WI38 (cell line): ENCODE measurements at regions not wholly inside any gene's neighbourhood (a gene's known extent, or its start where the extent isn't known, plus 50 kb on each side); places are given as distances from the start of the nearest gene placed in this dataset.

Experiments
- H3K4me3 ChIP-seq: 2 replicates; pipeline ENCODE4 v1.5.1; 2011; ENCODE audit warnings: low read depth, mild to moderate bottlenecking, control low read depth, low read length
- TF ChIP-seq, protein P1 (sequence below): IDR thresholded peaks from 2 replicates; pipeline ENCODE4 v1.5.1; 2012; ENCODE audit warnings: low read depth, mild to moderate bottlenecking, control low read depth, low read length

DNA sequence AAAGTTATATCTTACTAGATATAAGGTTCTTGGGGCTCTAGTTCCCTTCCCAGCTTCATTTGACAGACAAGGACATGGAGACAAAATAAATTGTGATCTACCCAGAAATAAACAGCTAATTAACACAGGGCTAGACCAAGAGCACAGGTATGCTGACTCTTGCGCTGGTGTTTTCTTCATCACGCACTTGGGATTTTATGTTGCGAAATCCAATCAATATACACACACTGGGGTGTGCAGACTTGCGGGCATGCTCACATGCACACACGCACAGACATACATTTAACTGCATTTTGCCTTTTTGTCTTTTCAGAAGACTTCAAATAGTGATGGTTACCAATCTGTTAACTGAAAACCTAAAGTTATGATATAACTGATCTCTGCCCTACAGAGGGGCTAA lies 91.2 kb downstream of the LRATD1 start:
- H3K4me3 ChIP-seq: no peak overlapping the region
- TF ChIP-seq, protein P1, sequence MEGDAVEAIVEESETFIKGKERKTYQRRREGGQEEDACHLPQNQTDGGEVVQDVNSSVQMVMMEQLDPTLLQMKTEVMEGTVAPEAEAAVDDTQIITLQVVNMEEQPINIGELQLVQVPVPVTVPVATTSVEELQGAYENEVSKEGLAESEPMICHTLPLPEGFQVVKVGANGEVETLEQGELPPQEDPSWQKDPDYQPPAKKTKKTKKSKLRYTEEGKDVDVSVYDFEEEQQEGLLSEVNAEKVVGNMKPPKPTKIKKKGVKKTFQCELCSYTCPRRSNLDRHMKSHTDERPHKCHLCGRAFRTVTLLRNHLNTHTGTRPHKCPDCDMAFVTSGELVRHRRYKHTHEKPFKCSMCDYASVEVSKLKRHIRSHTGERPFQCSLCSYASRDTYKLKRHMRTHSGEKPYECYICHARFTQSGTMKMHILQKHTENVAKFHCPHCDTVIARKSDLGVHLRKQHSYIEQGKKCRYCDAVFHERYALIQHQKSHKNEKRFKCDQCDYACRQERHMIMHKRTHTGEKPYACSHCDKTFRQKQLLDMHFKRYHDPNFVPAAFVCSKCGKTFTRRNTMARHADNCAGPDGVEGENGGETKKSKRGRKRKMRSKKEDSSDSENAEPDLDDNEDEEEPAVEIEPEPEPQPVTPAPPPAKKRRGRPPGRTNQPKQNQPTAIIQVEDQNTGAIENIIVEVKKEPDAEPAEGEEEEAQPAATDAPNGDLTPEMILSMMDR: no peak

DNA sequence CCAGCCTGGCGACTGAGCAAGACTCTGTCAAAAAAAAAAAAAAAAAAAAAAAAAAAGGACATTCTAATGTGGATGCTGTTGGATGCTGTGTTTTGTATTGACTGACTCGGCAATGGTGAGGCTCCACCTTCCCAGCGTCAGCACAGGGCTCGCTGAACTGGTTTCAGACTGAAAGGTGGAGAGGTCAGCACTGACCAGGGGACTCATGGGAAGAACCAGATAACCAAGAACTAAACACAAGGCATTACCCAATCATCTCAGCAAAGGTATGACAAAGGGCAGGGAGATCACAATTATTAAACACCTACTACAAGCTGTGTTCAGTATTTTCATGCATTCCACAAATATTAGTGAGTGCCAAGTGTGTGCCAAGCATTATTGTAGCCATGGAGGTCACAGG lies 103.2 kb downstream of the LRATD1 start:
- H3K4me3 ChIP-seq: no peak overlapping the region
- TF ChIP-seq, protein P1: no peak

GRCh38 chr2:14737201-14737600 lies 104.7 kb downstream of the LRATD1 start:
- TF ChIP-seq, protein P1: no peak

DNA sequence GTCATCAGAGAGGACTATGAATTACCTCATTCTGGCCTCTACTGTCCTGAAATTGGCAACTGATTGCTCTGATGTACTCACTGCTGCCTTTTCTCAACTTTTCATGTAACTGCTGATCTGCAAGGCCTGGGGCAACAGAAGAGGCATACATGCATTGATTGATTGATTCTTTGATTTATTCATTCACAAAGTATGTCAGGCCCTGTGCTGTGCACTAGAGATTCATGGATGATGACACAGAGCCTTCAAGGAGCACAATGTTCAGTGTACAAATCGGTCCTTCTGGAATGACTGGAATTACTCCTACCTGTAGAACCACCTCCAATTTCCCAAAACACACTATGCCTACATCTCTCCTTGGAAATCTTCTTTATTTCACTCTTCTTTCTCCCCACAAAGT lies 111.3 kb downstream of the LRATD1 start:
- TF ChIP-seq, protein P1: no peak
- no peak overlapping the region for H3K4me3 ChIP-seq

More at GRCh38 chr2:14737201-14737600, 104.7 kb downstream of the LRATD1 start:
- no peak overlapping the region for H3K4me3 ChIP-seq

DNA sequence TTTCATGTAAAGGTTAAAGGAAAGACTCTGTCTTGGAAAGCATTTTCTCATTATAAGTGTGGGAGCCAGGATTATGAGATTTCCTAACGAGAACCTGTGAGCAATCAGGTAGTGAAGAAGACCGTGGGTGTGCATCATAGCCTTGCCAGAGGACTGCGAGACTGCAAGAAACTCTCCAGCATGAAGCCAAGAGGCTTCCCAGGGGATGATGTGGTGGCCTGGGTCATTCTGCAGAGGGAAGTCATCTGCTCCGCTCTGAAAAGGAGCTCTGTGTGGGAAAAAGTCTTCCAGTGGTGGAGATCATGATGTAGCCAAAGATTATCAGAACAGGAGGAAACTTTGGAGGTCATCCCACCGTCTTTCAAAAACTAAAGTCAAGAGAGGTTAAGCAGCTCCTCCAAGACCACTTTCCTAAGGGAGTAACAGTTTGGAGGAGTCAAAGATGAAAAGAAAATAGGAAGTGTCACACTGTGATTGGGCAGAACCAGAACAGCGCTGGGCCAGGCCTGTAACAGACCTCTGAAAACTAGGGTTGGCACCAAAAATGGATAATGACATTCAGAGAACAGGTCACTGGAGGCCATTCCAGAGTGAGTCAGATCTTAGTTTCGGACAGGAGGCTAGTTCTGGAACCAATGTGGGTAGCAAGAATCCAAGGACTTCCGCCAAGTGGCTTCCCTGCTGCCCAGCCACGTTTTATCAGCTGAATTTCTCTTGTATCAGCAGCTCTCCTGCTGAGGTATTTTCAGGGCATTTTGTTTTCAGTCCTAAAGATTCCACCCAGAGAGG lies 113.0 kb downstream of the LRATD1 start:
- H3K4me3 ChIP-seq: no peak overlapping the region
- TF ChIP-seq, protein P1: no peak

DNA sequence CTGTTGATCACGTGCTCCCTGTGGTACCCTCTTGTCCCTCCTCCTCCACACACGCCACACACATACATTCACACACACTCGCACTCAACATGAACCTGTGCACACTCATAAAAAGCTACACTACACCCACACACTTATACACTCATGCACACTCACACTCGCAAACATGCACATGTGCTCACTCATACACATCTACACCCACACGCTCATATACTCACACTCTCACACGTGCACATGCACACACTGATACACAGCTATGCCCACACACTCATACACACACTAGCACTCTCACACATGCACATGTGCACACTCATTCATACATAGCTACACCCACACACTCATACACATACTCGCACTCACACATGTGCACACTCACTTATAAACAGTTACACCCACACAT lies 113.6 kb downstream of the LRATD1 start:
- no peak overlapping the region for H3K4me3 ChIP-seq
- TF ChIP-seq, protein P1: no peak

GRCh38 chr2:14747447-14747846 lies 114.9 kb downstream of the LRATD1 start:
- TF ChIP-seq, protein P1: no peak
- H3K4me3 ChIP-seq: no peak overlapping the region
